MM.1S (cell line): ENCODE measurements at regions not wholly inside any gene's neighbourhood (a gene's known extent, or its start where the extent isn't known, plus 50 kb on each side); places are given as distances from the start of the nearest gene placed in this dataset.

Experiments used
- DNase-seq: peaks from one replicate; pipeline ENCODE4 v3.0.0-alpha.2; 2015
- H2AFZ ChIP-seq: fragments of 300-600 bp; sonication (generic); 2 replicates; pipeline ENCODE4 v1.6.0; 2016; ENCODE audit warnings: antibody characterized with exemption, low read length
- H3F3A ChIP-seq: fragments of 300-600 bp; sonication (generic); 2 replicates; pipeline ENCODE4 v1.6.1; 2016; ENCODE audit warnings: mild to moderate bottlenecking, antibody characterized with exemption, low read length, moderate library complexity, mixed read lengths; ENCODE audit not compliant: insufficient read depth
- H3K27ac ChIP-seq: fragments of 300-600 bp; sonication (generic); 2 replicates; pipeline ENCODE4 v1.5.1; 2016; ENCODE audit warnings: mild to moderate bottlenecking, low read length
- H3K27me3 ChIP-seq: fragments of 300-600 bp; sonication (generic); replicated peaks from 2 replicates; pipeline ENCODE4 v1.6.0; 2016; ENCODE audit warnings: low read length; ENCODE audit not compliant: insufficient read depth
- H3K36me3 ChIP-seq: fragments of 300-600 bp; sonication (generic); replicated peaks from 2 replicates; pipeline ENCODE4 v1.6.1; 2016; ENCODE audit warnings: mild to moderate bottlenecking, low read length, mixed read lengths; ENCODE audit not compliant: insufficient read depth
- H3K4me1 ChIP-seq: fragments of 300-600 bp; sonication (generic); 2 replicates; pipeline ENCODE4 v1.6.1; 2016; ENCODE audit warnings: low read length, mixed read lengths
- H3K4me2 ChIP-seq: fragments of 300-600 bp; sonication (generic); 2 replicates; pipeline ENCODE4 v1.6.0; 2016; ENCODE audit warnings: low read depth, low read length
- H3K4me3 ChIP-seq: fragments of 300-600 bp; sonication (generic); 2 replicates; pipeline ENCODE4 v1.5.1; 2016; ENCODE audit warnings: low read length, mixed read lengths
- H3K79me2 ChIP-seq: fragments of 300-600 bp; sonication (generic); 2 replicates; pipeline ENCODE4 v1.6.1; 2016; ENCODE audit warnings: mixed run types, low read length, mixed read lengths
- H3K9ac ChIP-seq: fragments of 300-600 bp; sonication (generic); 2 replicates; pipeline ENCODE4 v1.6.1; 2016; ENCODE audit warnings: low read length, mixed read lengths
- H3K9me2 ChIP-seq: fragments of 300-600 bp; sonication (generic); replicated peaks from 2 replicates; pipeline ENCODE4 v1.6.1; 2016; ENCODE audit warnings: mild to moderate bottlenecking, low read length, mixed read lengths; ENCODE audit not compliant: insufficient read depth
- H3K9me3 ChIP-seq: fragments of 300-600 bp; sonication (generic); replicated peaks from 2 replicates; pipeline ENCODE4 v1.6.1; 2016; ENCODE audit warnings: mild to moderate bottlenecking, low read length, mixed read lengths; ENCODE audit not compliant: insufficient read depth
- H4K20me1 ChIP-seq: fragments of 300-600 bp; sonication (generic); 2 replicates; pipeline ENCODE4 v1.6.1; 2016; ENCODE audit warnings: mild to moderate bottlenecking, low read length, moderate library complexity, mixed read lengths; ENCODE audit not compliant: insufficient read depth
- CTCF ChIP-seq: fragments of 300-600 bp; sonication (generic); IDR thresholded peaks from 2 replicates; pipeline ENCODE4 v1.5.1; 2016; ENCODE audit warnings: antibody characterized with exemption, low read length, mixed read lengths
- EZH2 ChIP-seq: fragments of 300-600 bp; sonication (generic); optimal IDR thresholded peaks from 2 replicates; pipeline ENCODE3; 2017; ENCODE audit warnings: low read depth, mild to moderate bottlenecking, antibody characterized with exemption, low read length, mixed read lengths
- EZH2phosphoT487 ChIP-seq: fragments of 300-600 bp; sonication (generic); IDR thresholded peaks from 2 replicates; pipeline ENCODE4 v1.6.1; 2018; ENCODE audit warnings: antibody characterized with exemption, low read length

GRCh38 chr7:49403844-49404243 is 369.6 kb upstream of the VWC2 start:
- H2AFZ ChIP-seq, result no peak overlapping the region
- H4K20me1 ChIP-seq, result no peaks in the 10 kb centered on the region
- H3K9me3 ChIP-seq, result no peaks in the 10 kb centered on the region
- peaks cover 17% of the 10 kb centered on the region for H3K4me1 ChIP-seq
- no peaks in the 10 kb centered on the region for H3F3A ChIP-seq
- TF ChIP-seq EZH2 (no peak), EZH2phosphoT487 (no peak)
- H3K4me2 ChIP-seq, result no peak overlapping the region
- no peaks in the 10 kb centered on the region for H3K36me3 ChIP-seq
- H3K79me2 ChIP-seq, result no peaks in the 10 kb centered on the region
- no peaks in the 10 kb centered on the region for H3K9me2 ChIP-seq
- no peak overlapping the region for H3K4me3 ChIP-seq
- no peak for DNase-seq
- H3K27me3 ChIP-seq, result no peaks in the 10 kb centered on the region
- H3K9ac ChIP-seq, result no peak overlapping the region
- H3K27ac ChIP-seq, result no peak overlapping the region

DNA sequence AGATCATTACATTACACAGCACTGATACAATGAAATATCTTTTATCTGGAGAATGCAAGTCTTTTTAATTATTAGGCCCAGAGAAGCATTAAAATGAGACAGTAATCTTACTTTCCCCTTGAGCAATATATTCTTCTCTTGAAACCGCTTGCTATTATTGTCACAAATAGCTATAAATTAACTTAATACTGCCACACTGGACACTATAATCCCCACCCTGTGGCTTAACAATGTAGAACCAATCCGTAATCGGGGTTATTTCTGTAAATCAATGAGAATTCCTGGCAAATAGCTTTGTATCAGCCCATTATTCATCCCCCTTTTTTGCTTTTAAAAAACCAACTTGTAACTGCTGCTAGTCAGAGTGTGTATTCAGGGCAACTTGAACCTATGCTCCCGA is 366.2 kb upstream of the VWC2 start:
- no peak for DNase-seq

GRCh38 chr7:49417034-49417433 is 356.4 kb upstream of the VWC2 start:
- H3F3A ChIP-seq, result no peaks in the 10 kb centered on the region
- H3K4me2 ChIP-seq, result no peak overlapping the region
- no peaks in the 10 kb centered on the region for H3K9me3 ChIP-seq
- no peaks in the 10 kb centered on the region for H3K36me3 ChIP-seq
- H3K9ac ChIP-seq, result no peak overlapping the region
- H3K4me1 ChIP-seq, result no peaks in the 10 kb centered on the region
- no peaks in the 10 kb centered on the region for H3K27me3 ChIP-seq
- no peaks in the 10 kb centered on the region for H3K9me2 ChIP-seq
- TF ChIP-seq EZH2 (no peak), CTCF (no peak), EZH2phosphoT487 (no peak)
- no peaks in the 10 kb centered on the region for H3K79me2 ChIP-seq
- no peak overlapping the region for H3K27ac ChIP-seq
- no peaks in the 10 kb centered on the region for H4K20me1 ChIP-seq
- no peak overlapping the region for H2AFZ ChIP-seq
- H3K4me3 ChIP-seq, result no peak overlapping the region
- DNase-seq, result no peak

More for the DNA sequence above, 366.2 kb upstream of the VWC2 start:
- Histone ChIP-seq H3K4me2 (no peak overlapping the region), H3K27ac (no peak overlapping the region), H3K79me2 (no peaks in the 10 kb centered on the region), H4K20me1 (no peaks in the 10 kb centered on the region), H3K4me3 (no peak overlapping the region), H3K27me3 (no peaks in the 10 kb centered on the region), H3K4me1 (no peaks in the 10 kb centered on the region), H3K9me3 (no peaks in the 10 kb centered on the region), H2AFZ (no peak overlapping the region), H3K9me2 (no peaks in the 10 kb centered on the region), H3K36me3 (no peaks in the 10 kb centered on the region), H3F3A (no peaks in the 10 kb centered on the region), H3K9ac (no peak overlapping the region)
- no peak for TF ChIP-seq EZH2
- no peak for TF ChIP-seq EZH2phosphoT487
- no peak for TF ChIP-seq CTCF

- no peak overlapping the region for H2AFZ ChIP-seq
- H3K27ac ChIP-seq, result no peak overlapping the region
- no peak overlapping the region for H3K4me3 ChIP-seq
- no peaks in the 10 kb centered on the region for H3K27me3 ChIP-seq
- H3K4me1 ChIP-seq, result no peaks in the 10 kb centered on the region
- no peaks in the 10 kb centered on the region for H3F3A ChIP-seq
- DNase-seq, result no peak
- H3K9me2 ChIP-seq, result no peaks in the 10 kb centered on the region
- H3K9me3 ChIP-seq, result no peaks in the 10 kb centered on the region
- H3K79me2 ChIP-seq, result no peaks in the 10 kb centered on the region
- no peak overlapping the region for H3K4me2 ChIP-seq
- no peaks in the 10 kb centered on the region for H4K20me1 ChIP-seq
- TF ChIP-seq EZH2, result no peak
- no peak for TF ChIP-seq EZH2phosphoT487
- TF ChIP-seq CTCF, result no peak
- no peak overlapping the region for H3K9ac ChIP-seq
- no peaks in the 10 kb centered on the region for H3K36me3 ChIP-seq
Measured at GRCh38 chr7:49418963-49419362, 354.5 kb upstream of the VWC2 start.
